ENCODE measurements at regions not wholly inside any gene's neighbourhood (a gene's known extent, or its start where the extent isn't known, plus 50 kb on each side); places are given as distances from the start of the nearest gene placed in this dataset.

DNA sequence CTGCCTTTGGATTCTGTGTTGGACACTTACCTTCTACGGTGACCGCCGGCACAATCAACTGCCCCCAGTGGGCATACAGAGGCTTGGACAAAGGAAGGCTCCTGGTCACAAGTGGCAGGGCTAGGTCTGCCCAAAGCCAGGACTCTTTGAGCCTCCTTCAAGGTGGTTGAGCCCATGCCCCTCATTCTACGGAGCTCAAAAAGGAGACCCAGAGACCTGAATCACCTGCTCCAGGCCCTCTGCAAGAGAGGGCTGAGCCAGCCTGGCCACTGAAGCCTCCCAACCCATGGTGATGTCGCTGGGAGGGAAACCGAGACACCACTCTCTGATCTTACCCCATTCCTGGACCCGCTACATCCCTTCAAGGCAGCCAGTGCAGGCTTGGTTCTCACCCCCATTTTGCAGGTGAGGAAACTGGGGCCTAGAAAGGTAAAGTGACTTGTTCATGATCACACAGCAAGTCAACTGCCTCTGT is 87.9 kb downstream of the INHBB start:
- no peak overlapping the region for H3K27ac Mint-ChIP-seq (ENCODE audit: unreplicated experiment)
- no peaks in the 10 kb centered on the region for H3K9me3 Mint-ChIP-seq (ENCODE audit: low read depth, unreplicated experiment)
- H3K4me3 Mint-ChIP-seq (ENCODE audit: low read depth, unreplicated experiment): no peak overlapping the region
- H3K27me3 Mint-ChIP-seq (ENCODE audit: unreplicated experiment): peaks cover 63% of the 10 kb centered on the region
- H3K36me3 Mint-ChIP-seq (ENCODE audit: insufficient read depth, unreplicated experiment): no peaks in the 10 kb centered on the region
- CTCF ChIA-PET: no interaction called here
- DNase-seq: no peak
- BruUV-seq (replicated peaks): no TSS peak
- intact Hi-C loops (cut with micrococcal nuclease; ENCODE audit: unreplicated experiment): no loop called here
- TF ChIP-seq, protein P1, sequence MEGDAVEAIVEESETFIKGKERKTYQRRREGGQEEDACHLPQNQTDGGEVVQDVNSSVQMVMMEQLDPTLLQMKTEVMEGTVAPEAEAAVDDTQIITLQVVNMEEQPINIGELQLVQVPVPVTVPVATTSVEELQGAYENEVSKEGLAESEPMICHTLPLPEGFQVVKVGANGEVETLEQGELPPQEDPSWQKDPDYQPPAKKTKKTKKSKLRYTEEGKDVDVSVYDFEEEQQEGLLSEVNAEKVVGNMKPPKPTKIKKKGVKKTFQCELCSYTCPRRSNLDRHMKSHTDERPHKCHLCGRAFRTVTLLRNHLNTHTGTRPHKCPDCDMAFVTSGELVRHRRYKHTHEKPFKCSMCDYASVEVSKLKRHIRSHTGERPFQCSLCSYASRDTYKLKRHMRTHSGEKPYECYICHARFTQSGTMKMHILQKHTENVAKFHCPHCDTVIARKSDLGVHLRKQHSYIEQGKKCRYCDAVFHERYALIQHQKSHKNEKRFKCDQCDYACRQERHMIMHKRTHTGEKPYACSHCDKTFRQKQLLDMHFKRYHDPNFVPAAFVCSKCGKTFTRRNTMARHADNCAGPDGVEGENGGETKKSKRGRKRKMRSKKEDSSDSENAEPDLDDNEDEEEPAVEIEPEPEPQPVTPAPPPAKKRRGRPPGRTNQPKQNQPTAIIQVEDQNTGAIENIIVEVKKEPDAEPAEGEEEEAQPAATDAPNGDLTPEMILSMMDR (IDR thresholded peaks at IDR 0.05; ENCODE audit: unreplicated experiment): no peak
- no peaks in the 10 kb centered on the region for H3K4me1 Mint-ChIP-seq (ENCODE audit: low read depth, unreplicated experiment)

DNA sequence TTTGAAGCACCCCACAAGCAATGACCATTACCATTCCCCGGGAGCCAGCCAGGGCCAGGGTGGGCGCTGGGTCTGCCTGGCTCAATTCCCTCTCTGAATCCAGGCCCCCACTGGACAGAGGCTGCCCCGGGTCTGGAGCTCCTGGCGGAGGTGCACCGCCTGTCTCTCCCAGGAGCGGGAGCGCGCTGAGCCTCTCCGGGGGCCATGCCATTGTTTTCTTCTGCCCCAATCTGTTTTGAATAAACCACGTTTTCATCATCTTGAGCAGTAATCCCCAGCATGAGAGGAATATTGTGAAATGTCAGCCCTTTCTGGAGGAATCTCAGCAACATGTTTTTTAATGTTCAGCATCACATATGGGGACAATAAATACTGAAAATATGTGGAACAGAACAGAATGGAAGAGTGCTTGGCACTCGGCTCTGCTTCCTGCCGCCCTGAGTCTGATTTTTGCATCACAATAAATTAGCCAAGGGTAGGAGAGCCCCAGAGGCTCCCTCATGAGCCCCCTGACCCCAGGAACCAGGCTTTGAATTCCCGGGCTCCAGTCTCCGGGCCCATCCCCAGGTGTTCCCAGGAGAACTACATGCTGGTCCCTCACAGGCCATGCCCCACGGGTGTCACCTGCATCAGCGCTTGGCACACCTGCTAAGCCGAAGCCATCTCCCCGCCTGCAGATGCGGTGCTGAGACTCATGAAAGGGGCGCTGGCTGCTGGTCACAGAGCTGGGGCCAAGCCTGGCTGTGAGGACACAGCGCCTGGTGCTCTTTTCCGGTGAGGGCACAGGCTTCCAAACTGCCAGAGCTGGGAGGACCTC is 88.8 kb downstream of the INHBB start:
- H3K36me3 Mint-ChIP-seq (ENCODE audit: insufficient read depth, unreplicated experiment): no peaks in the 10 kb centered on the region
- DNase-seq: no peak
- no peaks in the 10 kb centered on the region for H3K4me1 Mint-ChIP-seq (ENCODE audit: low read depth, unreplicated experiment)
- BruUV-seq (replicated peaks): no TSS peak
- H3K27me3 Mint-ChIP-seq (ENCODE audit: unreplicated experiment): peaks cover 65% of the 10 kb centered on the region
- CTCF ChIA-PET: no interaction called here
- no peak overlapping the region for H3K27ac Mint-ChIP-seq (ENCODE audit: unreplicated experiment)
- H3K4me3 Mint-ChIP-seq (ENCODE audit: low read depth, unreplicated experiment): no peak overlapping the region
- intact Hi-C loops (cut with micrococcal nuclease; ENCODE audit: unreplicated experiment): no loop called here
- TF ChIP-seq, protein P1 (IDR thresholded peaks at IDR 0.05; ENCODE audit: unreplicated experiment): no peak
- no peaks in the 10 kb centered on the region for H3K9me3 Mint-ChIP-seq (ENCODE audit: low read depth, unreplicated experiment)

DNA sequence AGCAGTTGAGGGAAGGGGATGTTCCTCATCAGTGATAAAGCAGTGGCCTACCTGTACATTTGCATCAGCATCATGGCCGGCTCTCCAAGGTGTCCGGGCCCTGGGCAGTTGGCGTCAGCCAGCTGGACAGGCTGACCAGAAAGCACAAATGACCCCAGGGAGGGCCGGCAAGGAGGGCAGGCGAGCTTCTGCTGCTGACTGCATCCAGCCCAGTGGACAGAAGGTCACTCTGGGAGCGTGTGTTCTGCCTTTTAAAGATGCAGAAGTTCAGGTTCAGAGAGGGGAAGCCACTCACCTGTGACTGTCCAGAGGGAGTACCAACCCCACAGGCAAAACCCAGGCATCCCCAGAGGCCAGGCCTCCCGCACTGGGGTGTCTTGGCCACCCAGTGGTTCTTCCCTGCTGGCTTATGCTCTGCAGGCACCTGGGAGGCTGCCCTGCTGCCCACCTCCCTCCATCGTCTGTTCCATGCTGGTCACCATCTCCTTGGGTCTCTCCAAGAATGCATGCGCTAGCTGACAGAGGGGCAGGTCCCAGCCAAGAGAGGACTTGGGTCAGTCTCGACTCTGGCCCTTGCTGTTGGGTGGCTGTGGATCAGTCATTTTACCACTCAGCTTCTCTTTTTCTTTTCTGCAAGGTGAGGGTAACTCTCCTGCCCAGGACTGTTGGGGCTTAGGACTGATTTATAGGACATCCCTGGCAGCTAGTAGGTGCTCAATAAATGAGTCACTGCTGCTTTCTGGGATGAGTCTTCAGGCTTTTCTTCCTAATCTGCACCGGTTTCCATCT is 89.9 kb downstream of the INHBB start:
- CTCF ChIA-PET: interaction anchor here (1.2 kb wide), 1 partner anchor 93 kb away, joined by 3 read pairs; no protein-coding TSS in a partner anchor
- TF ChIP-seq, protein P1 (IDR thresholded peaks at IDR 0.05; ENCODE audit: unreplicated experiment): no peak
- intact Hi-C loops (cut with micrococcal nuclease; ENCODE audit: unreplicated experiment): no loop called here

DNA sequence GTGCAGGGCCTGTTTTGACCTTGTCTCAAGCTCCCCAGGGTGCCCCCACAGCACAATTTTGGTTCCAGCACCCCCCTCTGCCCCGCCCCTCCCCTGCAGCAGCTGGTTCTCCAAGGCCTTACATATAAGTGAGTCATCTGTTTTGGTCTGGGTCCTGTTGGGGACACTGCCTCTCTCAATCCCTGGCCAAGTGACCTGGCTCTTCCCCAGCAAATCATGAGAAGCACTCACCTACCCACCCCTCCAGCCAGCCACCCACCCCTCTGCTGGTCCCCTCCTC is 90.5 kb downstream of the INHBB start:
- Mint-ChIP-seq H3K27me3 (ENCODE audit: unreplicated experiment) (peaks cover 65% of the 10 kb centered on the region), H3K4me1 (ENCODE audit: low read depth, unreplicated experiment) (no peaks in the 10 kb centered on the region), H3K4me3 (ENCODE audit: low read depth, unreplicated experiment) (no peak overlapping the region), H3K36me3 (ENCODE audit: insufficient read depth, unreplicated experiment) (no peaks in the 10 kb centered on the region), H3K27ac (ENCODE audit: unreplicated experiment) (no peak overlapping the region), H3K9me3 (ENCODE audit: low read depth, unreplicated experiment) (no peaks in the 10 kb centered on the region)
- intact Hi-C loops (cut with micrococcal nuclease; ENCODE audit: unreplicated experiment): no loop called here
- TF ChIP-seq, protein P1 (IDR thresholded peaks at IDR 0.05; ENCODE audit: unreplicated experiment): no peak
- no TSS peak for BruUV-seq (replicated peaks)
- CTCF ChIA-PET: interaction anchor here (1.2 kb wide), 1 partner anchor 93 kb away, joined by 3 read pairs; no protein-coding TSS in a partner anchor
- DNase-seq: no peak

More for the DNA sequence above, 89.9 kb downstream of the INHBB start:
- no peak overlapping the region for H3K27ac Mint-ChIP-seq (ENCODE audit: unreplicated experiment)
- H3K36me3 Mint-ChIP-seq (ENCODE audit: insufficient read depth, unreplicated experiment): no peaks in the 10 kb centered on the region
- DNase-seq: no peak
- no peak overlapping the region for H3K4me3 Mint-ChIP-seq (ENCODE audit: low read depth, unreplicated experiment)
- H3K4me1 Mint-ChIP-seq (ENCODE audit: low read depth, unreplicated experiment): no peaks in the 10 kb centered on the region
- H3K27me3 Mint-ChIP-seq (ENCODE audit: unreplicated experiment): peaks cover 65% of the 10 kb centered on the region
- no TSS peak for BruUV-seq (replicated peaks)
- H3K9me3 Mint-ChIP-seq (ENCODE audit: low read depth, unreplicated experiment): no peaks in the 10 kb centered on the region

Measured in Calu3 (cell line).